ENCODE measurements at regions not wholly inside any gene's neighbourhood (a gene's known extent, or its start where the extent isn't known, plus 50 kb on each side); places are given as distances from the start of the nearest gene placed in this dataset.
"Not testable (repeated sequence)": the region's sequence is repeated elsewhere in the genome, so short reads cannot be mapped to it uniquely, and the experiment has no call there.

- not testable (repeated sequence) for DNase-seq (ENCODE audit: low read depth, low spot score)
Measured at GRCh38 chr7:32768338-32768737, 123.2 kb downstream of the KBTBD2 start.

GRCh38 chr7:32765649-32766251, 125.8 kb downstream of the KBTBD2 start:
- DNase-seq (ENCODE audit: low read depth, low spot score); H3K4me3 ChIP-seq (ENCODE audit: low read length): not testable (repeated sequence)

More at GRCh38 chr7:32768338-32768737, 123.2 kb downstream of the KBTBD2 start:
- H3K4me3 ChIP-seq (ENCODE audit: low read length): not testable (repeated sequence)

- no peak for DNase-seq (ENCODE audit: low read depth, low spot score)
- H3K4me3 ChIP-seq (ENCODE audit: low read length): no peak overlapping the region
Measured at GRCh38 chr7:32765185-32765584, 126.4 kb downstream of the KBTBD2 start.

DNA sequence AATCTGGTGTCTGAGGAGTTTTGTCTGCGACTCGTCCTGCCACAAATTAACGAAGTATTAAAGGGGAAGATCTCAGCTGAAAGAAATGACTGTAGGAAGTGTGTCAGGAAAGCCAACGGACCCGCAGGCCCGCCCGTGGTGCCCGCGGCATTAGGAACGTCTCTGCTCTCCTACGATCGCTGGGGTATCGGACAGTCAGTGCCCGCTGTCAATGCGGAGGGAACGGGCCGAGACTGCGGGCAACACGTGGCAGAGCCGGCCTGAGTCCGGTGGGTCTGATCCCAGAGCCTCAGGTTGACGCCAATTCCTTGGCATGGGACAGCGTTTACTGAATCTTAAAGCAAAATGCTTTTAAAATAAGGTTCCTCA, 128.7 kb downstream of the KBTBD2 start:
- H3K4me3 ChIP-seq (ENCODE audit: low read length): no peak overlapping the region
- no peak for DNase-seq (ENCODE audit: low read depth, low spot score)

GRCh38 chr7:32762206-32762924, 129.2 kb downstream of the KBTBD2 start:
- DNase-seq (ENCODE audit: low read depth, low spot score); H3K4me3 ChIP-seq (ENCODE audit: low read length): not testable (repeated sequence)

- no peak overlapping the region for H3K4me3 ChIP-seq (ENCODE audit: low read length)
- no peak for DNase-seq (ENCODE audit: low read depth, low spot score)
Measured at GRCh38 chr7:32761451-32762205, 129.9 kb downstream of the KBTBD2 start.

DNA sequence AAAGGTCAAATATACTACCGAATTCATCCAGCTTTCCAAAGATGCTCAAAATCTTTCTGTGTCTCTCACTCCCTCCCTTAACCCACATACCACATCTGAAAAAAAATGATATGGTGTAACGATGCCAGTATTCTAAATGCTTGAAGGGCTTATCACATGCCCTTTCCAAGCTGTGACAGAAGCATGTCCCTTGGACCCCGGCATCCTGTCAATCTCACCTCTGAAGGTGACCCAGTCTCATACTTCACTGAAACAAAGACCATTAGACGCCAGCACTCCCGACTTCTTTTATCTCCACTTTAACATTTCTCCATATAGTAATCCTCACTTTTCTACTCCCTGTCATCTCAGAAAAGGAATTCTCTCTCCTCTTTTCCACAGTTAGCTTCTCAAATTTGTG, 130.8 kb downstream of the KBTBD2 start:
- H3K4me3 ChIP-seq (ENCODE audit: low read length); DNase-seq (ENCODE audit: low read depth, low spot score): not testable (repeated sequence)

- not testable (repeated sequence) for DNase-seq (ENCODE audit: low read depth, low spot score); H3K4me3 ChIP-seq (ENCODE audit: low read length)
Measured at GRCh38 chr7:32759859-32760258, 131.7 kb downstream of the KBTBD2 start.

DNA sequence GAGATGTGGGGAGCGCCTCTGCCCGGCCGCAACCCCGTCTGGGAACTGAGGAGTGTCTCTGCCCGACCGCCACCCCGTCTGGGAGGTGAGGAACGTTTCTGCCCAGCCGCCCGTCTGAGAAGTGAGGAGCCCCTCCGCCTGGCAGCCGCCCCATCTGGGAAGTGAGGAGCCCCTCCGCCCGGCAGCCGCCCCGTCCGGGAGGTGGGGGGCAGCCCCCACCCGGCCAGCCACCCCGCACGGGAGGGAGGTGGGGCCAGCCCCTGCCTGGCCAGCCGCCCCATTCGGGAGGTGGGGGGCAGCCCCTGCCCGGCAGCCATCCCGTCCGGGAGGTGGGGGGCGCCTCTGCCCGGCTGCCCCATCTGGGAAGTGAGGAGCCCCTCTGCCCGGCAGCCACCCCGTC, 137.7 kb downstream of the KBTBD2 start:
- not testable (repeated sequence) for H3K4me3 ChIP-seq (ENCODE audit: low read length); DNase-seq (ENCODE audit: low read depth, low spot score)

DNA sequence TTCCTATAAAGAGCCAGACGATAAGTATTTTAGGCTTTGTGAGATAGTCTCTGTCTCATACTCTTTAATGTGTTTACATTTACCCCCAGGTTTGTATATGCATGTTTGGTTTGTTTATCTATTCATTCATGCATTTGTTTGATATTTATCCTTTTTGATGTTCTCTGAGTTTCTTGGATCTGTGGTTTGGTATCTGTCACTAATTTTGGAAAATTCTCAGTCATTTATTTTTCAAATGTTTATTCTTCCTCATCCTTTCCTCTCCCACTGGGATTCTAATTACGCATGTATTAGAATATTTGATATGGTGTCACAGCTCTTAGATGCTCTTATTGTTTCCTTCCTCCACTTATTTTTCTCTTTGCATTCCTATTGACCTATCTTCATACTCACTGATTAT, 143.2 kb downstream of the KBTBD2 start:
- not testable (repeated sequence) for DNase-seq (ENCODE audit: low read depth, low spot score); H3K4me3 ChIP-seq (ENCODE audit: low read length)

DNA sequence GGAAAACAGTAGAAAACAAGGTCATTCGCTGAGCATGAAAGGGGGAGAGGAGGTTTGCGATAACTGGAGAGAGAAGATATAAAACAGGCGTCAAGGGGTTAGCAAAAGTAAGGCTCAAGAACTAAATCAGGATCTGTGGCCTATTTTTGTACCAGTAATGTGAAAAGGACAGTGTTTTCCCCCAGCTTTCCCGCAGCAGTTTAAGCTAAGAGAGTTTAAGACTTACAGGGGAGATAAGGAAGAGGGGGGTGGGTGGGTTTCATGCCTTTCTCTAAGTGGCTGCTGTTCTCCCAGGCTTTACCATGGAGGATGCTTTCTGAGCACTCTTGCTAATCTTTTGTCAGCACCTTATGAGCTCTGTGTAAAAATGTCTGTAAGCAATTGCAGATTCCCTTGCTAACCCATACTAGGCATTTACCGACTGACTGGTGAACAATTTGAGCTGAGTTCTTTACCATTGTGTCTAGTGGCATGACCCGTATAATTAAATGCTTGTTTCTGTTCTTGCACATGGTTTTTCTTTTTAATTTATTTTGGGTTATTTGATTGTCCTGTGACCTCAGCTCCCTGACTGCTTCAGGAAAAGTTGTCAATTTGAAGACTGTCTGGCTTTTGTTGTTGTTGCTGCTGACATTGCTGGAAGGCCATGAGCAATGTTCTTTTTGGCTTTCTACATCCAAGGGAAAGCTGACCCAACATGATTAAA, 144.0 kb downstream of the KBTBD2 start:
- DNase-seq (ENCODE audit: low read depth, low spot score); H3K4me3 ChIP-seq (ENCODE audit: low read length): not testable (repeated sequence)

GRCh38 chr7:32741853-32742476, 149.6 kb downstream of the KBTBD2 start:
- H3K4me3 ChIP-seq (ENCODE audit: low read length); DNase-seq (ENCODE audit: low read depth, low spot score): not testable (repeated sequence)

DNA sequence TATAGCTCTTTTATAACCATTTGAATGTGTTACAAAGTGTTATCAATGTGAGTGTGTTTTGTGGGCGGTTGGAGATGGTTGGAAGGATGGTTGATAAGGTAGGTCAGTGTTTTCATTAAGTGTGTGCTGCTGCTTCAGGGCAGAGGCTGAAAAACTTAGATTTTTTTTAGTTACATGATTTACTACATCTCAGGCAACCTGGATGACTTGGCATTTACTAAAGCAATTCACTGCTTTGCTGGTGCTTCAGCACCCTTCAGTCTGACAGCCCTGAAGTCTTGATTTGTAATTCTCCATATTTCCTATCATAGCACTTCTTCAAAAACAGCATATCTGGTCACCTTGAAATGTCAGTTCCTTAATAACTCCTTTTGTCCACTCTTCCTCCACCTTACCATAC, 151.8 kb downstream of the KBTBD2 start:
- not testable (repeated sequence) for DNase-seq (ENCODE audit: low read depth, low spot score); H3K4me3 ChIP-seq (ENCODE audit: low read length)

DNA sequence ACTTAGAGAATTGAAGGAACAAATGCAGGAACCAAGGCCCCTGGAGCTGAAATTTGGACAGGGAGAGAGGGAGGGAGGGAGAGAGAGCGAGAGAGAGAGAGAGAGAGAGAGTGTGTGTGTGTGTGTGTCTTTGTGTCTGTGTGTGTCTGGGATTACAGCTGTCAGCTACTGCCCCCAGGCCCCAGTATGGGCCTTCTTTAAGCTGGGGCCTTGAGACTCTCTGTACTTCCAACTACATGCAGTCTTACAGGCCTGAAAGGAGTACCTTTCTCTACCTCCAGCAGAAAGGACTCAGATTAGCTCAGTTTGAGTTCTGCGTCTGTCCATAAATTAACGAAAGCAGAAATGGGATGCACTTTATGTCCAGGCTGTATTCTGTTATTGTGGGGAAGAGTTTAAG, 153.2 kb downstream of the KBTBD2 start:
- DNase-seq (ENCODE audit: low read depth, low spot score); H3K4me3 ChIP-seq (ENCODE audit: low read length): not testable (repeated sequence)

GRCh38 chr7:32732767-32733166, 158.8 kb downstream of the KBTBD2 start:
- DNase-seq (ENCODE audit: low read depth, low spot score); H3K4me3 ChIP-seq (ENCODE audit: low read length): not testable (repeated sequence)

DNA sequence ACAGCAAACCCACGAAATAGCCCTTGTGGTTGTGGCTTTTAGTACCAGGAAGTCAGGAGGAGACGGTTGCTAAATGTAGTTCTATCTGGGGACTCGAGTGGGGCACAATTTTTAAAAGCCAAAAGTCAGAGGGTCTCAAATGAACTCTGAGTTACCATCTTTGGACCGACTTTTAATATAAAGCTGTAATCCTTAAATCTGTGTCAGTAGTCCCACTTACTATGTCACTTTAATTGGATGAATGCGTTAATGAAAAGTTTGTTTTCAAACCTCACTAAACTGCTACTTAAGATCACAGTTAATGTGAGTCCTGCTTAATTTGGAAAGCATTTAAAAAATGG, 162.3 kb downstream of the KBTBD2 start:
- peak overlapping the region; percentile 31 for H3K4me3 ChIP-seq (ENCODE audit: low read length)
- not testable (repeated sequence) for DNase-seq (ENCODE audit: low read depth, low spot score)

- DNase-seq (ENCODE audit: low read depth, low spot score): peak; percentile 10
- peak overlapping the region; percentile 55 for H3K4me3 ChIP-seq (ENCODE audit: low read length)
Measured at GRCh38 chr7:32728412-32729334, 162.9 kb downstream of the KBTBD2 start.

Data from Jurkat, Clone E6-1 (cell line).